ENCODE measurements at regions not wholly inside any gene's neighbourhood (a gene's known extent, or its start where the extent isn't known, plus 50 kb on each side); places are given as distances from the start of the nearest gene placed in this dataset.

- no peak overlapping the region for H3K4me3 ChIP-seq (ENCODE audit: low read length)
- DNase-seq (ENCODE audit: low read depth), result no peak
- no peak for TF ChIP-seq CTCF (IDR thresholded peaks at IDR 0.05; ENCODE audit: insufficient read depth, low read depth, low read length, missing control alignments)
These were observed 452.7 kb upstream of the FAT1 start for GRCh38 chr4:187176261-187176910.

- no peak overlapping the region for H3K4me3 ChIP-seq (ENCODE audit: low read length)
- DNase-seq (ENCODE audit: low read depth), result no peak
- no peak for TF ChIP-seq CTCF (IDR thresholded peaks at IDR 0.05; ENCODE audit: insufficient read depth, low read depth, low read length, missing control alignments)
These were observed 454.4 kb upstream of the FAT1 start for GRCh38 chr4:187178084-187178483.

- DNase-seq (ENCODE audit: low read depth), result no peak
- no peak overlapping the region for H3K4me3 ChIP-seq (ENCODE audit: low read length)
- no peak for TF ChIP-seq CTCF (IDR thresholded peaks at IDR 0.05; ENCODE audit: insufficient read depth, low read depth, low read length, missing control alignments)
These were observed 454.9 kb upstream of the FAT1 start for GRCh38 chr4:187178587-187178986.

- no peak for DNase-seq (ENCODE audit: low read depth)
- H3K4me3 ChIP-seq (ENCODE audit: low read length), result no peak overlapping the region
- TF ChIP-seq CTCF (IDR thresholded peaks at IDR 0.05; ENCODE audit: insufficient read depth, low read depth, low read length, missing control alignments), result no peak
These were observed 455.7 kb upstream of the FAT1 start for GRCh38 chr4:187179086-187180058.

GRCh38 chr4:187181054-187181453 is 457.4 kb upstream of the FAT1 start:
- no peak for DNase-seq (ENCODE audit: low read depth)
- no peak overlapping the region for H3K4me3 ChIP-seq (ENCODE audit: low read length)
- no peak for TF ChIP-seq CTCF (IDR thresholded peaks at IDR 0.05; ENCODE audit: insufficient read depth, low read depth, low read length, missing control alignments)

- DNase-seq (ENCODE audit: low read depth), result no peak
- TF ChIP-seq CTCF (IDR thresholded peaks at IDR 0.05; ENCODE audit: insufficient read depth, low read depth, low read length, missing control alignments), result no peak
- no peak overlapping the region for H3K4me3 ChIP-seq (ENCODE audit: low read length)
These were observed 459.7 kb upstream of the FAT1 start for GRCh38 chr4:187183346-187183745.
